Stimulated activated CD8-positive, alpha-beta memory T cell treated with anti-CD3 and anti-CD28 coated beads, Interleukin-2, amount 100 ng/mL, for 1 hour (primary cell): ENCODE measurements at regions not wholly inside any gene's neighbourhood (a gene's known extent, or its start where the extent isn't known, plus 50 kb on each side); places are given as distances from the start of the nearest gene placed in this dataset.

Experiments
- DNase-seq, 2 donors: peaks; one replicate each; pipeline ENCODE4 v3.0.0-alpha.2; 2020; ENCODE audit warnings: low read depth in 2 of 2

GRCh38 chr15:70399204-70399603 is 301.5 kb upstream of the TLE3 start:
- DNase-seq, result no peak

- DNase-seq, result no peak
Observed at GRCh38 chr15:70398694-70399093, 301.0 kb upstream of the TLE3 start.

DNA sequence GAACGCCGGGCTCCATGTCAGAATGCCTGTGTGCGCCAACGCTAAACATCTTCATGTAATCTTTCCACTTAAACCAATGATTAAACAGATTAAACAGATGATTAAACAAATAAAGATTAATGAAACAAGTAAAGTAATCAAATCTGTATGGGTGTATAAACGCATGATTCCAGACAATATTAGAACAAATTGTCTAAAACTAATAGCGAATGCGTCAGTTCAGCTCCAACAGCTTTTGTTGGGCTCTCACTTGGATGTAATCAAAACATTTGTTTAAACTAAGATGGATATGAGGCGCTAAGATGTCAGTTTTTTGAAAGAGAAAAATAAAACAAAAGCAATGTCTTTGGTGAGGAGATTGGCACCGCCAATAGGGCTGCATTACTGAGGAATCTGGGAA is 299.1 kb upstream of the TLE3 start:
- no peak for DNase-seq

DNA sequence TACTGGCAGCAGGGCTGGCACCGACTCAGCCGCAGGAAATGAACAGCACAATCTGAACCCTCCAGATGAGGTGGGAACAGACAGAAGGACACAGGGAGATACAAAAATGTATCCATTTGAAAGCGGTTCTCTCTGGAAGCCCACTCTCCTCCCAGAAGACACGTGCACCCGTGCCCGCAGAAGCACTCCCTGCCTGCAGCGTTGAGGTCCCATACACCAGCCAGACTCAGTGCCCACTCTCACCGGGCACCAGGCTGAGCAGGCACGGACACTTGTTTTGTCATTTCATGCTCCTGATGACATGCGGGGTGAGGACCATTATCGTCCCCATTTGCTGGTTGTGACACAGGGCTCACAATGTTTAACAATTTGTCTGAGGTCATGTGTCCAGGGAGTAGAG is 297.4 kb upstream of the TLE3 start:
- DNase-seq, result no peak

DNA sequence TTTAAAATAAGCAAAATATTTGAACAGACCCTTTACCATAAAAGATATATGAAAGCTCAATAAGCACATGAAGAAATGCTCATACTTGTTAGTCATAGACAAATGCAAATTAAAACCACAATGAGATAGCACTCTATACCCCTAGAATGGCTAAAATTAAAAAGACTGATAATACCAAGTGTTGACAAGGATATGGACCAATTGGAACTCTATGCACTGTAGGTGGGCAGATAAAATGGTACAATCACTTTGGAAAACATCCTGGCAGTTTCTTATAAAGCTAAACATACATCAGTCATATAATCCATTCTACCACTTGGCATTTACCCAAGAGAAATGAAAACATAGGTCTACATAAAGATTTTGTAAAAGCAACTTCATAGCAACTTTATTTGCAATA is 293.0 kb upstream of the TLE3 start:
- no peak for DNase-seq

DNA sequence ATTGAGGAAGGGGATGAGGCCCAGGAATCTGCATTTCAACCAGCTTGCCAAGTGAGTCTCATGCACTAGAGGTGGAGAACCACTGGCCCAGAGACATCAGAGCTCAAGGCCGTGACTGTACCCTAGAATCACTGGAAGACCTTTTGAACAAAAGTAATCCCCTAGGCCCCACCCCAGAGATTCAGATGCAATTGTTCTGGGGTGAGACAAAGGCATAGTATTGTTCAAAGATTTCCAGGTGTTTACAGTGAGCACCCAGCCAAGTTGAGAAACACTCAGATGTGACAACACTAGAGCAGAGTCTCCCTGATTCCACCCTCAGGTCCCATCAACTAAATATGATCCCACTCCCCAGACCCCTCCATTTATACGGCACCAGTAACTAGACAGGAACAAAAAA is 290.3 kb upstream of the TLE3 start:
- no peak for DNase-seq

- no peak for DNase-seq
Observed at GRCh38 chr15:70387081-70387480, 289.4 kb upstream of the TLE3 start.

DNA sequence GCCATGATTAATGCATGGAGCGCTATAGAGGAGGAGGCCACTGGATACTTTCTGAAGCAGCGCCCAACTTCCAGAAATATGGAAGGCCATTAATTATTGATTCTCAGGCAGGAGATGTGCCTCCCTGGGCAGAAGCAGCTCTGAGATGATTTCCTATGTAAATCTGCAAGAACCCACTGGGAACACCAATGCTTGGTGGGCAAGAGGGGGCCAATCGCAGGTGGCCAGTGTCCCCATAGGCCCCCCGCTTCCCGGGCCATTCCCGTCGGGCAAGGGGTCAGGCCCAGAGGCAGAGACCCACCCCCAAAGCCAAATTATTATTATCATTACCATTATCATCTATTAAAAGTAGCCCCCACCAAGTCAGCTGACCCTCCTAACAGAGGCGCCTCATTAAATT is 288.0 kb upstream of the TLE3 start:
- DNase-seq, result no peak

GRCh38 chr15:70385052-70385451 is 287.3 kb upstream of the TLE3 start:
- DNase-seq, result no peak

DNA sequence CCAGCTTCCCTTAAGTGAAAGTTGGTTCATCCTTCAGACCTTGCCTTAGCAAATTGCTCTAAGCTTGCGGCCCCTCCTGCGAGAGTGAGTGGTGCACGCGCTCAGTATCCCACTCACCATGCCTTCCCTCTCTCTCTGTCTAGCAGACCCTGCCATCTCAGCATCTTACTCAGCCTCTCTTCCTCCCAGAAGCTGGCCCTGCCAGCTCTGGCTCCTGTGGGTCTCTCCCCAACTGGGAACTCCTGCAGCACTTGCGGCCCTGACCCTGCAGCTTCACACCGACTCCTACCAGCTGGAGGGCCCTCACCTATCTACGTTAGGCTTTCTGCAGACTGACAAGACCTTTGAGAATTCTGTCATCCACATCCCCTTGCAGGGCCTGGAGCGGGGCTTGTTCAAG is 286.1 kb upstream of the TLE3 start:
- no peak for DNase-seq

DNA sequence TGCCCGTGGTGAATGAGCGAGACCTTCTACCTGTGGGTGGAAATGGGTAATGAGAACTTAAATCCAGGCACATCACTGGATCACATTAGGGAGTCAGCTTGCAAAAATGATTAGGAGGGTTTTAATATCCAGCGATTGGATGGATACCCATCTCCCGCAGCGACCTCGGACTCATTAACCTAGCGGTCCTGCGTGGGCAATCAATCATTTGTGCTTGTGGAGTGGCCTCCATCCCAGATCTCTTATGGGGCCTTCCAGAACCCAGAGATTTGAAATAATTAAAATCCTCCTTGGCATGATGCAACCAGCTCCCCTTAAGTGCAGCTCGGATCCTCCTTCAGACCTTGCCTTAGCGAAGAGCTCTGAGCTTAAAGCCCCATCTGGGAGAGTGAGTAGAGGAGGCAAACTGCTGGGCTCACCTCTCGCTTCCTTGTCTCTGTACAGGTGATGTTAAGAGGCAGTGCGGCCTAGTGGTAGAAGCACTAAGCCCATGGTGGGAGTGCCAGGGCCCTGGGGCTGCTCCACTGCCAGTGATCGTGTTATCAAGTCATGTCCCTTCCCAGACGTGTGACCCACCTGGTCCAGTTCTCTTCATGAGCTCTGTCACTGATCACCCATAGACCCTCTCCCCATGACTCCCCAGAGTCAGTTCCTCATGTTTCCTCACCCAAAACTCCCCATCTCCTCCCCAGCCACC is 285.2 kb upstream of the TLE3 start:
- no peak for DNase-seq

- no peak for DNase-seq
Observed at GRCh38 chr15:70382009-70382749, 284.5 kb upstream of the TLE3 start.

GRCh38 chr15:70379938-70380883 is 282.5 kb upstream of the TLE3 start:
- DNase-seq, result no peak

DNA sequence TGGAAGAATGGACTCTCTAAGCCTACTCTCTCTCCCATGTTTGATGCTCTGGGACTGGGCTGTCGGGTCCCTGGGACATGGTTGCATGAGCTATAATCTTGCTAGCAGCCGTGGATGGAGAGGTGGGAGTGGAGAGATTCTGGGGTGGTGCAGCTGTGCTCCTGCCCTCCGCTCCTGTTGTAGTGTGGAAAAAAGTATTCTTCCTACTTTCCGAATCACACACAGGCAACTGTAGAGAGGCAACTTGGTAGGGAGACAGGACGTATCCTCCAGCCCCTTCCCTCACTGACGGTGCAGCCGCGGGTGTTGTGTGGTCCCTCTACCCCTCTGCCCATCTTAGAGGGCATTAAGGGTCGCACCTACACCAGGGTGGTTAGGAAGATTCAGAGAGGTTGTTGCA is 281.4 kb upstream of the TLE3 start:
- DNase-seq, result no peak

DNA sequence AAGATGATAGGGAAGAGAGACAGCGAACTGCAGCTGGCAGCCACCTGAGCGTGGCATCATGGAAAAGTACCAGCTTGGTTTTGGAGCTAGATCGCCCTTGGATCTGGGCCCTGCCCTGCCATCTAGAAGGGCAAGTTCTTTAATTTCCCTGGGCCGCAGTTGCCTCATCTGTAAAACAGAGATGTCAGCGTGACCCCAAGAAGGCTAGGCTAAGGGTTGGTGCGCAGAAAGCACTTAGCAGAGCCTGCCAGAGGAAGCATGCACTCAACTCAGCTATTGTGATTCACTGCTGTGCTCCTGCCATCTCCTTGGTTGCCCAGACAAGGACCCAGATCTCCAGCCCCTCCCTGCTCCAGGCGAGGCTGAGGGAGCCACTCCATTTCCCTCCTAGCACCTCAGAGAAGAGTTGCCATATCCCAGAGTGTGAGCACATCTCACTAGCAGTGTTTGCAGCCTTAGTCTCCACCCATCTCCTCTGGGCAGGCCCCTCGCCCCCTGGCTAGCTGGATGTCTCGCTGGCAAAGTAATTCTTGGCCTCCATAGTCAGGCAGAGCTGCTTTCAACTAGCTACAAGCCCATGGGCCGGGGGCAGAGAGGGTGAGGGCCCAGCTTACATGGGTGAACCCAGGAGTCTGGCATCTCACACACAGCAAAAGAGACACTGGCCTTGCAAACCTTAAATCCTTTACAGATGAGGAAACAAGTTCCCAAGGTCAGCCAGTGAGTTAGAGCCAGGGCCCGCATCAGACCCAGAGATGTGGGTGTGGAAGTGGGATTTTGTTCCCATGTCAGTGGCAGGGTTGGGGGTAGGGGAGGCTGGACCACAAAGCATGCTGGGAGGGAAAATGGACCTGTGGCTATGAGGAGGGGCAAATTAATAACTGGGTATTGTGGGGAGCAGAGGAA is 280.7 kb upstream of the TLE3 start:
- DNase-seq, result no peak

DNA sequence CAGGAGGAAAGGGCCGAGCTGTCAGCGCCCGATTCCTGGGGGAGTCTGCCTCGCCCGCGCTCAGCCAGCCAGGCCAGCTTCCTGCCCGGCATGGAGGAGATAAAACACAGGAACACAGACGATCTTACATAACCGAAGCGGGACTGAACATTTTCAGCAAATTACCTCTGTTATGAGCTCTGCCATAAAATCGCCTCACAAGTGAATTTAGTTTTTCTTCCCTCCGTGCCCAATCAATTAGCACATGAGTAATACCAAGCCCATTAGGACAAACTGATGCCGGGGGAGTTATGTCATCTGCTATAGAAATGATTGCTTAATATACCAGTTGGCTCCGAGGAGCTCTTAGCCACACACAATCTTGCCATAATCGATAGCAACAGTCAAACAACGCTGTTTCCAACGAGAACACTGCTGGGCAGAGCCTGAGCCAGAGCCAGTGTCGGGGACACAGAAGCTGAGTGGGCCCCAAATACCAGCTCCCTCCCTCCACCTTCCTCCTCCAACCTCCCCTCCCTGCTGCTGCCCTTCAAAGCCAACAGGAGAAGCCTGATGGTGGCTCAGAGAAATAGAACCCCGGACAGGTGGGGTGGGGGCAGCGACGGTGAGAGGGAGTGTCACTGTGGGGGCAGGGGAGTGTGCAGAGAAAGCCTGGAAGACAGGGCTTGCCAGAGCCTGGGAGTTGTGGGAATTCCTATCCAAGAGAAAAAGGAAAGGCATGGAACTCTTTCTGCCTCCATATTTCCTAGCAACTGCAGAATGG is 279.4 kb upstream of the TLE3 start:
- no peak for DNase-seq

DNA sequence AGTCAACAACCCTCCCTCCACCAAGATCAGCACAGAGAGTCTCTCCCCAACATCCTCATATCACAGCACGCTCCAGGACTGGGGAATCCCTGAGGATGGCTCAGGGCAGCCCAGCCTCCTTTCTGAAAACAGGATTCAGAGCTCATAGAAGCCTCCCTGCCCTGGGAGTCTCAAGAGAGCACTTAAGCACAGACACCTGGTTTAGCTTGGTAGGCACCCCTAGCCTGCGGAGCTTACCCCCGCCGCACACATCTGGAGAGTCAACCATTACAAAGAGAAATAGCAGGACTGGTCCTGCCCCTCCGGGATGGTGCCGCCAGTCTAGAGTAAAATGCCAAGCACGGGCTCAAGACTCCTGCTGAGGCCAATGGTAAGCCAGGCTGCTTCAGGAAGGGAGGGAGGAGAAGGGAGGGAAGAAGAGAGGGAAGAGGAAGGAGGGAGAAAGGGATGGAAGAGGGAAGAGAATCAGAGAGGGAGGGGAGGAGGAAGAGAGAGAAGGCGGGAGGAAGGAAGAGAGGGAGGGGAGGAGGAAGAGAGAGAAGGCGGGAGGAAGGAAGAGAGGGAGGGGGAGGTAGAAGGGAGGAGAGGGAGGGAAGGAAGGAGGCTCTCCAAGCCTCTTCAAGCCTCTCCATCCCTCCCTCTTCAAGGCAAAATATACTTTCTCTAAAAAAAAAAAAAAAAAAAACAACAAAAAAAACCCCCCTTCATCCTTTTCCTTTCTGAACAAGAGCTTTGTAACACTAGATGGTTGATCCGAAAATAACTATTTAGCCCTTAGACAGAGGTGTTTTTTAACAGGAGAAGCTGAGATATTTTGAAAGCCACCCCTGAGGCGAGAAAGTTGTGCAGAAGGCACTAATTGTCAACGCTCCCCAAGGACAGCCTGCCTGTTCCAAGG is 278.6 kb upstream of the TLE3 start:
- DNase-seq, result no peak

DNA sequence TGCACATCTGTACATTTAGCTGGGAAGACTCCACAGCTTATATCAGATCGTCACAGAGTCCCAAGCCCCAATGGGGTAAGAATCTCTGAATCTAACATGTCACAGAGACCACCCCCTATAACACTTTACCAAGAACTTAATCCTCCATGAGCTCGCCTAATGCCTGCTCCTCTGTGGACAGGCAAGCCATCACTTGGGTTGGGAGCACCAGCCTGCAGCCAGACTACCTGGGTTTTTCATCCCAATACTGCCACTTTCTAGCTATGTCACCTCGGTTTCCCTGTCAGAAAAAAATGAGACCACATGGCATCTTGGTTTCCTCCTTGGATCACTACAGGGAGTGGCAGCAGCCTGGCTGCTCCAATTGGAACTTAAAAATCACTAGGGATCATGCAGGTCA is 277.9 kb upstream of the TLE3 start:
- DNase-seq, result no peak

DNA sequence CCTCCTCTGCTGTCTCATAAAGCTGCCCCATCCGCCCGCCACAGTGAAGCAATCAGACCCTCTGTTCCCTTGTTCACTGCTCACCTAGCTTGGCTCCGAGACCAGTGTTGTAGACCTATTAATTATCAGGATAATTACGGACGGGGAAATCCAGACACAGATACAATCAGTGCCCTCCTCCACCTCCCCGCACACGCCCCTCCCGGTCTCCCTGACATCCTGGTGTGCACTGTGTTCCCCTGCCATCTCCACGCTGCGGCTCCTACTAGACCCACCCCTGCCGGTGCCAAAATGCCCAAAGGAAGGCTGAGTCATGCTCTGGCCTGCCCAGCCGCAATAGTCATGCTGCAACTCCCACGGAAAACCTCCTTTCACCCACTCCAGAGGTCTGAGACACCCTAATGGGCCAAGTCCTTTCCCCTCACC is 277.3 kb upstream of the TLE3 start:
- no peak for DNase-seq

DNA sequence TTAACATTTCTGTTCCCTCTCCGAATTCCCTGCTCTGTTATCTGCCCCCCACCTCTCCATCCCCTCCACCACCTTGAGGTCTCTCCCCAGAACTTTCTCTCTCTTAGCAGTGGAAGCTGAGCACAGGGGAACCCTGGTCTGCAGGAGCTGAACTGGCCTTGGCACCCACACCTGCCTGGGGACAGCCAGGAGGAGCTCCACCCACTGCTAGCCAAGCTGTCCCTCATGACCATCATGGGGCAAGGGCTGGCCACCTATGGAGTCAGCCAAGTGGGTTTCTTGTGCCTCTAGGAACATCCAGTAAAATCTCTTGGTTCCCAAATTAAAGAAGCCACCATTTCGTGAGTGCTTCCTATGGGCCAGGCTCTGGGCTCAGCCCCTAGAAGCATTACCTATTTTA is 276.4 kb upstream of the TLE3 start:
- DNase-seq, result no peak
